WTC11 (cell line): ENCODE measurements at regions not wholly inside any gene's neighbourhood (a gene's known extent, or its start where the extent isn't known, plus 50 kb on each side); places are given as distances from the start of the nearest gene placed in this dataset.

Experiments used
- CTCF ChIP-seq: fragments of 200-600 bp; IDR thresholded peaks from 2 replicates; pipeline ENCODE4 v1.8.0; 2022; ENCODE audit warnings: antibody characterized with exemption
- TF ChIP-seq, protein P1 (sequence below): sonication (generic); formaldehyde crosslinking; IDR thresholded peaks from 2 replicates; pipeline ENCODE4 v1.8.1; 2023; ENCODE audit warnings: mild to moderate bottlenecking, missing genetic modification reagents, moderate library complexity
- TF ChIP-seq, protein P2 (sequence below): sonication (generic); formaldehyde crosslinking; IDR thresholded peaks from 2 replicates; pipeline ENCODE4 v1.8.0; 2022; ENCODE audit warnings: mild to moderate bottlenecking, missing genetic modification reagents

GRCh38 chr18:27649621-27650020, 464.5 kb upstream of the CHST9 start:
- TF ChIP-seq, protein P1, sequence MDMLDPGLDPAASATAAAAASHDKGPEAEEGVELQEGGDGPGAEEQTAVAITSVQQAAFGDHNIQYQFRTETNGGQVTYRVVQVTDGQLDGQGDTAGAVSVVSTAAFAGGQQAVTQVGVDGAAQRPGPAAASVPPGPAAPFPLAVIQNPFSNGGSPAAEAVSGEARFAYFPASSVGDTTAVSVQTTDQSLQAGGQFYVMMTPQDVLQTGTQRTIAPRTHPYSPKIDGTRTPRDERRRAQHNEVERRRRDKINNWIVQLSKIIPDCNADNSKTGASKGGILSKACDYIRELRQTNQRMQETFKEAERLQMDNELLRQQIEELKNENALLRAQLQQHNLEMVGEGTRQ (CRISPR knock-in tag) = no peak
- TF ChIP-seq, protein P2, sequence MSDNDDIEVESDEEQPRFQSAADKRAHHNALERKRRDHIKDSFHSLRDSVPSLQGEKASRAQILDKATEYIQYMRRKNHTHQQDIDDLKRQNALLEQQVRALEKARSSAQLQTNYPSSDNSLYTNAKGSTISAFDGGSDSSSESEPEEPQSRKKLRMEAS = no peak
- no peak for TF ChIP-seq CTCF
